ENCODE measurements at regions not wholly inside any gene's neighbourhood (a gene's known extent, or its start where the extent isn't known, plus 50 kb on each side); places are given as distances from the start of the nearest gene placed in this dataset. TPM values are rescaled to one million over a fixed set of nuclear protein-coding genes. Genes with fewer than 3 reads are reported as not detected.

- intact Hi-C loops (cut with DNase I): no loop called here
- no peak for DNase-seq
- no peaks in the 10 kb centered on the region for H3K4me1 ChIP-seq (ENCODE audit: insufficient read depth)
- H3K36me3 ChIP-seq: no peaks in the 10 kb centered on the region
- WGBS, 3 donors: 78 to 84% (median 79%) methylated on average over 10 of the region's 10 CpGs
- no peak overlapping the region for H3K4me3 ChIP-seq
- TF ChIP-seq, protein P1, sequence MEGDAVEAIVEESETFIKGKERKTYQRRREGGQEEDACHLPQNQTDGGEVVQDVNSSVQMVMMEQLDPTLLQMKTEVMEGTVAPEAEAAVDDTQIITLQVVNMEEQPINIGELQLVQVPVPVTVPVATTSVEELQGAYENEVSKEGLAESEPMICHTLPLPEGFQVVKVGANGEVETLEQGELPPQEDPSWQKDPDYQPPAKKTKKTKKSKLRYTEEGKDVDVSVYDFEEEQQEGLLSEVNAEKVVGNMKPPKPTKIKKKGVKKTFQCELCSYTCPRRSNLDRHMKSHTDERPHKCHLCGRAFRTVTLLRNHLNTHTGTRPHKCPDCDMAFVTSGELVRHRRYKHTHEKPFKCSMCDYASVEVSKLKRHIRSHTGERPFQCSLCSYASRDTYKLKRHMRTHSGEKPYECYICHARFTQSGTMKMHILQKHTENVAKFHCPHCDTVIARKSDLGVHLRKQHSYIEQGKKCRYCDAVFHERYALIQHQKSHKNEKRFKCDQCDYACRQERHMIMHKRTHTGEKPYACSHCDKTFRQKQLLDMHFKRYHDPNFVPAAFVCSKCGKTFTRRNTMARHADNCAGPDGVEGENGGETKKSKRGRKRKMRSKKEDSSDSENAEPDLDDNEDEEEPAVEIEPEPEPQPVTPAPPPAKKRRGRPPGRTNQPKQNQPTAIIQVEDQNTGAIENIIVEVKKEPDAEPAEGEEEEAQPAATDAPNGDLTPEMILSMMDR (IDR thresholded peaks at IDR 0.05): no peak
- TF ChIP-seq POLR2A (IDR thresholded peaks at IDR 0.05) (no peak), EP300 (IDR thresholded peaks at IDR 0.05) (no peak)
- no peaks in the 10 kb centered on the region for H3K27me3 ChIP-seq
- no peak overlapping the region for H3K27ac ChIP-seq
- H3K9me3 ChIP-seq: no peaks in the 10 kb centered on the region
These were observed 93.6 kb downstream of the USP22 start for GRCh38 chr17:20948984-20949777.

Small RNA genes lying in the stretch of these regions (small RNA-seq; reads per million reads assigned to genes)
- gene AC087499.6 (not detected), gene RNU6-1178P (not detected)
